WI38 (cell line): ENCODE measurements at regions not wholly inside any gene's neighbourhood (a gene's known extent, or its start where the extent isn't known, plus 50 kb on each side); places are given as distances from the start of the nearest gene placed in this dataset.

Experiments used
- H3K4me3 ChIP-seq: 2 replicates; pipeline ENCODE4 v1.5.1; 2011; ENCODE audit warnings: low read depth, mild to moderate bottlenecking, control low read depth, low read length
- CTCF ChIP-seq: IDR thresholded peaks from 2 replicates; pipeline ENCODE4 v1.5.1; 2012; ENCODE audit warnings: low read depth, mild to moderate bottlenecking, control low read depth, low read length

GRCh38 chr3:176571926-176572325 lies 625.4 kb downstream of the TBL1XR1 start:
- TF ChIP-seq CTCF, result no peak
- no peak overlapping the region for H3K4me3 ChIP-seq

GRCh38 chr3:176570992-176571391 lies 626.3 kb downstream of the TBL1XR1 start:
- no peak for TF ChIP-seq CTCF
- no peak overlapping the region for H3K4me3 ChIP-seq

DNA sequence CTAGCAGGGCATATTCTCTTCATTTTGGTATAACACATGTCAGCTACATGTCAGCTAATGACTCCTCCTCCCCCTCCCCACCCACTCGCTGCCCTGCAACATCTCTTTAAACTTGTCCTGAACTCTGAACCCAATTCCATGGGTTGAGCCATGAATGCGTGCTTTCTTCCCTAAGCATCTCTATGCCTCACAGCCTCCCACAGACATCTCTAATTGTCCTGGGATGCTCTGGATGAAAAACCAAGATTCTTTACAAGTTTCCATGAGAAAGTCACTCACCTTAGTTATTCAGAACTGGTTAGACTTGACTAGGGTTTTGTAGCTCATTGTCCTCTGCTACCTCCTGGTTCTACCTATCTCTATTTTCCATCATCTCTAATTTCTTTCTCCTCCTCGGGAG lies 629.1 kb downstream of the TBL1XR1 start:
- H3K4me3 ChIP-seq, result no peak overlapping the region
- TF ChIP-seq CTCF, result no peak

GRCh38 chr3:176566757-176567156 lies 630.5 kb downstream of the TBL1XR1 start:
- TF ChIP-seq CTCF, result no peak
- no peak overlapping the region for H3K4me3 ChIP-seq

GRCh38 chr3:176562331-176562730 lies 635.0 kb downstream of the TBL1XR1 start:
- no peak overlapping the region for H3K4me3 ChIP-seq
- no peak for TF ChIP-seq CTCF

GRCh38 chr3:176561826-176562225 lies 635.5 kb downstream of the TBL1XR1 start:
- no peak overlapping the region for H3K4me3 ChIP-seq
- no peak for TF ChIP-seq CTCF

GRCh38 chr3:176554791-176555654 lies 642.3 kb downstream of the TBL1XR1 start:
- H3K4me3 ChIP-seq, result no peak overlapping the region
- no peak for TF ChIP-seq CTCF
